ENCODE measurements at regions not wholly inside any gene's neighbourhood (a gene's known extent, or its start where the extent isn't known, plus 50 kb on each side); places are given as distances from the start of the nearest gene placed in this dataset.

- no peak for TF ChIP-seq CTCF (IDR thresholded peaks at IDR 0.05)
- TF ChIP-seq ZFX (IDR thresholded peaks at IDR 0.05; ENCODE audit: borderline replicate concordance): no peak
Measured at GRCh38 chr2:125455110-125455509, 1200.8 kb upstream of the GYPC start.

Measured in 22Rv1 (cell line).